HL-60/S4 (cell line): ENCODE measurements at regions not wholly inside any gene's neighbourhood (a gene's known extent, or its start where the extent isn't known, plus 50 kb on each side); places are given as distances from the start of the nearest gene placed in this dataset.

Experiments
- in situ Hi-C: fragments of 300-500 bp; cut with MboI; formaldehyde crosslinking; loops from 2 replicates; pipeline ENCODE4 v1.14.3; 2022; ENCODE audit warnings: low sequenced_read_pairs

DNA sequence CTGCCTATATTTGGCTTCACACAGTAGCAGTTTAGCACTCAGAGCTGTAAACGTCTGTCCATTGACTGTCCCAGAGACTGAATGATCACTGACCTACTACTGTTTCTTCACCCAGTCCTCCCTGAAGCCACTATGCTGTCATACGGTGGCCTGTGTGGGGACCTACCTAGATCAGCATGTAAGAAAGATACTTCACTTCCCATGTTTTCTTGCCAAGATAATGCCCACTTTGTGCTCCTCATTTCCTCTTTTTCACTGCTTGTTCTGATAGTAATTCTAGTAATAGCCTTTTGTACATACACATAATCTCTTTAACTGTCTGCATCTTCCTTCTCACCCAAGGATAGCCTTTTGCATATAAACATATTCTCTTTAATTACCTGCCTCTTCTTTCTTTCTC lies 109.9 kb upstream of the TIAM2 start:
- in situ Hi-C loops: no loop called here

- in situ Hi-C loops: no loop called here
Measured at GRCh38 chr6:154886016-154886415, 109.1 kb upstream of the TIAM2 start.

DNA sequence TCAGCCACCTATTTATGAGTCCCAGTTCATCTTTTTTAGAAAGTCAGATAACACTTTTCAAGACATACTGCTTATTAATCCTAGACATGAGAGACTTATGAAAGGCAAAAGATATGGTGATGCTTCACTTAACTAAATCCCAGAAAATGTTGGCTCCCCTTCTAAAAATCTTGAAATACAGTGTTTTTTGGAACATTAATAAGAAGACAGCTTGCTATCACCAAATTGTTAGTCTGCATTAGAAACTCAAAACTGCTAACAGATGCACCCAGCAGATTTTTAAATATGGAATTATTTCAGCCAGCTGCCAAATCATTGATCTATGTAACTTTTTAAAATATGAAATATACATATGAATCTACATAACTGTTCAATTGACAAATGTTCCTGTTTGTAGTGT lies 108.6 kb upstream of the TIAM2 start:
- in situ Hi-C loops: no loop called here

GRCh38 chr6:154887051-154887450 lies 108.1 kb upstream of the TIAM2 start:
- in situ Hi-C loops: no loop called here

GRCh38 chr6:154888421-154889295 lies 106.5 kb upstream of the TIAM2 start:
- in situ Hi-C loops: no loop called here

DNA sequence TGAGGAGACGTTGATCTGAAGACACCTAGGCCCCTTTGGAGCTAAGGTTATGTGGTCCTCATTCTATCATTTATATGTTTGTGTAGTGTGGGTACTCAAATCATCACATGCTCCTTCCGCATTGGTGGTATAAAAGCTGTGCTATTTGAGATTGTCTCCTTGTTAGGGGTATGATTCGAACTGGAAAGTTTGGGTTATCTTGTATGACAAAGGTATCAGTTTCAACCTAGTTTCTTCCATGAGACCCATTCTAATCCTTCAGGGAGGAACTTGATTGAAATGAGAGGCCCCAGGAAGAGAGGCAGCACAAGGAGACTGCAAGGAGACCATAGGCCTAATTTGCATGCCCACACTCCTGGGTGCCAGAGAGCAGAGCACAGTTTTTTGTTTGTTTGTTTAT lies 104.2 kb upstream of the TIAM2 start:
- in situ Hi-C loops: no loop called here

GRCh38 chr6:154891901-154892300 lies 103.2 kb upstream of the TIAM2 start:
- in situ Hi-C loops: no loop called here

- in situ Hi-C loops: no loop called here
Measured at GRCh38 chr6:154893917-154894316, 101.2 kb upstream of the TIAM2 start.

GRCh38 chr6:154894902-154895301 lies 100.2 kb upstream of the TIAM2 start:
- in situ Hi-C loops: no loop called here

DNA sequence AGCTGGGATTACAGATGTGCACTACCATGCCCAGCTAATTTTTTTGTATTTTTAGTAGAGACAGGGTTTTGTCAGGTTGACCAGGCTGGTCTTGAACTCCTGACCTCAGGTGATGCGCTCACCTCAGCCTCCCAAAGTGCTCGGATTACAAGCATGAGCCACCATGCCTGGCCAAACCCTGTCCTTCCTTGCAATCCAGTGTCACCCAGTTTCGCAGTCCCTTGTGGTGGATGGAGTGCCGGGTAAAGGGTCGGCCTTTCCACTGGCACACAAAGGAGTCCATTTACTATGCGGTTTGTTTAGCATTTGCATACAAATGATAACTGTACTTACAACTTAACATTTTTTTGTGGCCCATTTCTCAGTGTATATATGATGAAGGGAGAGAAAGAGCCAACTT lies 99.3 kb upstream of the TIAM2 start:
- in situ Hi-C loops: no loop called here

DNA sequence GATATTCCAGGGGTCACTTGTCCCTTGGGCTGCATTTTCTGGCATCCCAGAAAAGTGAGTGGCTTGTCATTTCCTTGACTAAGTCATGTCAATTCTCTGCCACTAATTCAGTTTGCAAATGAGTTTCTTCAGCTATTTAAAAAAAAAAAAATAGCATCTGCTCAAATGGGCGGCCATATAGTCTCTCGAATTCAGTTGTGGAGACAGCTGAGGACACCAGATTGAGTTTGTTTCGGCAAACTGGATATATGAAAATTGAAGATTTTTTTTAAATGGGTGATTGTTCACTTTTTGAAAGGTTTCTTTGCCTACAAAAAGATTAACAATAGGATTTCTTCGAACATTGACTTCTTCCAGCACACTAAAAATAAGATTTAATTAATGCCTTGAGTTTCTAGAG lies 96.3 kb upstream of the TIAM2 start:
- in situ Hi-C loops: no loop called here

DNA sequence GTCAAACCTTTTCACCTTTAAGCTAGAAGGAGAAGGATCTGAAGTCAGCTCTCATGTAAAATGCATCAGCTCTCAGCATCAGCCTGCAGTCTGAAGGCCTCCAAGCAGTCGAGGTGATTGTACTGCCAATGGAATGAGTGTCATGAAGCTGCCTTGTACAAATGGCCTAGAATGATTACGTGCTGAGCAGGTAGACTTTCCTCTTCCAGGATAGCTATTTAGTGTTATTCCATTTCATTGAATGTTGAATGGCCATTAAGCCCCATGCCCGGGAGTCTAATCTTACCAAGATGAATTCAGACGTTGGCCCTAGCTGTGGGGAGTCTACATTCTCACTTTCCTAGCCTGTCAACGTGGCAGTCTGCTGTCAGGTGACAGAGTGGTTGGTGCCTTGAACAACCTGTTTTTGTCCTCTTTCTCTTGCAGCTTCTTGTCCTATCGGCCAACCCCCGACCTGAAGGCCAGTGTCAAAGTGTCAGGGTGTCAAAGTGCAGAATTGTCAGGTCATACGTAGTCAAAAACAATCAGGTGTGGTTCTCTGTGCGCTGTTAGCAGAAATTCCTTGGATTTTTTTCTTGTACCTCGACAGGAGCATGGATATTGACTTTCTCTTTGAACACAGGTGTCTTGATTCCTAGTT lies 95.2 kb upstream of the TIAM2 start:
- in situ Hi-C loops: no loop called here

DNA sequence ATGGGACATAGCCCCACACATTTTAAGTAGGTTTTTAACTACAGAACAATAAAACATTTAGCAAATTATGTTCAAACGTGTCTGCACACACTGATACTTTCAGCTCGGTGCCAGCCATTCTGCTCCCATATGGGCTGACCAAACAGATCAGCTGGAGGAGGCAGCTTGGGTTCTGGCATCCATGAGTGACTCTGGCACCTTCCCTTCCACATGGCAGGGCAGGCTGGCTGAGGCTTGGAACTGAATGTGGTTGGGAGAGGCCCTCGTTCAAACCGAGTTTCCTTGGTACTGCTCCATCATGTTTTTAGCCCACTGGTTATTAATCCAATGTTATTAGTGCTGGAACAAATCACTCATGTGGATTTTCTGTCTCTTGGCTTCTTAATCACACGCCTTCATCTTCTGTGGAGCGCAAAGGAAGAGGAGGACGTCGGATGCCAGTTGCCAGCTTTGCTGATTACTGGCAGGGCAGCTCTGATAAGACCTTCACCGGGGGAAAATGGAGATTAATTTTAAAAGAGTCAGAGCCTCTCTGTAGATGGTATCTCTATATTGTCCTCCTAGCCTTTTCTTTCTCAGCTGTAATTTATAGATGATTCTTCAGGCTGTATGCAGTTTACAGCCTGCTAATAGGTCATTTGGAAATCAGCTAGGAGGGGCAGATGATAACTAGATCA lies 93.1 kb upstream of the TIAM2 start:
- in situ Hi-C loops: no loop called here

DNA sequence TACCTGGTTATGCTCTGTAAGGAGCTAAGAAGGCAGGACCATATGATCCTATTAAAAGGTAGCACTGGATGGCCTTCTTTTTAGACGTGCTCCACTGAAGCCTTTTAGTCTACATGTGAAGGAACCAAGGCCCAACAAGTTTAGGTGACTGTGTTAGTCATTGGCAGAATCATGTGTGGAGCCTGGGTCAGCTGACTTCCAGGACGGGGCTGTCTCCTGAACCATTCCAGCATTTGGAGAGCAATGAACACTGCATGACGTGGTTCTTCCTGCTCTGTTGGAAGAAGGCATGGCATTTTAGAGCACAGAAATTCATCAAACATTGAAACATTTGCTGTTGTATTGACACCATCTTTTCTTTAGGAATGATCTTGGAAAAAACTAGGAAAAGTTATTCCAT lies 87.8 kb upstream of the TIAM2 start:
- in situ Hi-C loops: no loop called here

DNA sequence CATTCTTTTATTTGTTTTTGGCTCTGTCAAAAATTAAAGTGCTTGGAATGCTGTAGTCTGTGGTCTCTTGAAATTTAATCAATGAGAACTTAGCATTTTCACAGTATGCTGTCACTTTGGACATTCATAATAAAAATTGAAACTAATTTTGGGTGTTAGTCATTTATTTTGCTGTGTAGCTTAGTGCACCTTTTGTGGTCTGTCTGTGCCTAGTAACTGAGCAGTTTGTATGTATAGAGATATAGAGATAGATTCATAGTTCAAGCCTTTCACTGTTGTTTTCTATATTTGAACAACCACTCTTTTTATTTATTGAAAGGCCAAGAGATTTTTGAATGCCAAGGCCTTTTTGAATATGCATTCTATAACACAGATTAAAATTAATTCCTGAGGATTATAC lies 86.4 kb upstream of the TIAM2 start:
- in situ Hi-C loops: no loop called here

- in situ Hi-C loops: no loop called here
Measured at GRCh38 chr6:154909311-154909710, 85.8 kb upstream of the TIAM2 start.

- in situ Hi-C loops: no loop called here
Measured at GRCh38 chr6:154909821-154910220, 85.3 kb upstream of the TIAM2 start.

- in situ Hi-C loops: no loop called here
Measured at GRCh38 chr6:154914288-154914687, 80.8 kb upstream of the TIAM2 start.

GRCh38 chr6:154916857-154917256 lies 78.3 kb upstream of the TIAM2 start:
- in situ Hi-C loops: no loop called here

DNA sequence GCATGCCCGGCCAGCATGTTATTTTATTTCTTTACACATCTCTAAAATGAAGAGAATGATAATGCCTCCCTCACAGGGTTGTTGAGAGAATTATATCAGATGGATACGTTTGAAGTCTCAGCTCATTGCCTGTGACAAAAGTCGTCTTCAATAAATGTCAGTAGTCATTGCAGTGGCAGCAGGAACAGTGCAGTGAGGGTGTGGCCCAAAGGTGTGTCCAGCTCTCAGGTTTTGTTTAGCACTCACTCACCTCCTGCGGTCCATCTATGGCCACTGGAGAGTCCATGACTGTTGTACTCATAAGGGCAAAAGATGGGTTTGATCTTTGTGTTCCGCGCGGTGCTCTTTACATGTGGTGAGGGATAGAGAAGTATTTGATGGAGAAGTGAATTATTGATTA lies 77.2 kb upstream of the TIAM2 start:
- in situ Hi-C loops: no loop called here

GRCh38 chr6:154919806-154920205 lies 75.3 kb upstream of the TIAM2 start:
- in situ Hi-C loops: loop anchor here (10.0 kb wide), 1 partner anchor 255 kb away; no protein-coding TSS in a partner anchor
